ENCODE measurements at regions not wholly inside any gene's neighbourhood (a gene's known extent, or its start where the extent isn't known, plus 50 kb on each side); places are given as distances from the start of the nearest gene placed in this dataset.
"Not testable (repeated sequence)": the region's sequence is repeated elsewhere in the genome, so short reads cannot be mapped to it uniquely, and the experiment has no call there.

GRCh38 chr22:23446194-23446593 lies 133.9 kb downstream of the IGLL1 start:
- H3K36me3 ChIP-seq (ENCODE audit: control insufficient read depth, insufficient read depth, low read length); H3K27ac ChIP-seq (ENCODE audit: extremely low read depth, low read depth, low read length); H3K9me3 ChIP-seq (replicated peaks; ENCODE audit: control insufficient read depth, insufficient read depth, low read depth, low read length); H3K9me1 ChIP-seq (ENCODE audit: control insufficient read depth, insufficient read depth, low read length); in situ Hi-C loops (cut with MboI); H3K79me2 ChIP-seq (ENCODE audit: control insufficient read depth, insufficient read depth, low read length); H4K20me1 ChIP-seq (replicated peaks; ENCODE audit: control insufficient read depth, insufficient read depth, low read length); H3K9ac ChIP-seq (ENCODE audit: insufficient read depth in 1 of 2, low read depth in 2 of 2, low read length in 2 of 2); H3K27me3 ChIP-seq (ENCODE audit: control insufficient read depth in 2 of 2, insufficient read depth in 2 of 2, low read length in 2 of 2); H3K4me3 ChIP-seq; H2AFZ ChIP-seq (ENCODE audit: low read depth, low read length); POLR2A ChIA-PET; BruUV-seq (replicated peaks); H3K4me1 ChIP-seq (replicated peaks in 1 of 2; ENCODE audit: control insufficient read depth in 2 of 2, insufficient read depth in 2 of 2, low read length in 2 of 2); DNase-seq (ENCODE audit: extremely low read depth in 1 of 4, low spot score in 3 of 4); FAIRE-seq; H3K4me2 ChIP-seq (ENCODE audit: insufficient read depth, low read length); CTCF ChIA-PET (ENCODE audit: low intra/inter-chr PET ratio); intact Hi-C loops (cut with micrococcal nuclease); ATAC-seq: not testable (repeated sequence)
- peak in 1 of 2 experiments; percentile 44; a peak in 1 of 3 replicates for TF ChIP-seq CBX3 (IDR thresholded peaks at IDR 0.05; ENCODE audit: borderline replicate concordance in 1 of 2, low read length in 2 of 2)

- H3K27ac ChIP-seq (ENCODE audit: extremely low read depth, low read depth, low read length); CTCF ChIA-PET (ENCODE audit: low intra/inter-chr PET ratio); H3K27me3 ChIP-seq (ENCODE audit: control insufficient read depth in 2 of 2, insufficient read depth in 2 of 2, low read length in 2 of 2); H3K4me2 ChIP-seq (ENCODE audit: insufficient read depth, low read length); H3K4me3 ChIP-seq; H3K79me2 ChIP-seq (ENCODE audit: control insufficient read depth, insufficient read depth, low read length); H3K9me1 ChIP-seq (ENCODE audit: control insufficient read depth, insufficient read depth, low read length); H3K9me3 ChIP-seq (replicated peaks; ENCODE audit: control insufficient read depth, insufficient read depth, low read depth, low read length); ATAC-seq; H4K20me1 ChIP-seq (replicated peaks; ENCODE audit: control insufficient read depth, insufficient read depth, low read length); H2AFZ ChIP-seq (ENCODE audit: low read depth, low read length); intact Hi-C loops (cut with micrococcal nuclease); DNase-seq (ENCODE audit: extremely low read depth in 1 of 4, low spot score in 3 of 4); H3K4me1 ChIP-seq (replicated peaks in 1 of 2; ENCODE audit: control insufficient read depth in 2 of 2, insufficient read depth in 2 of 2, low read length in 2 of 2); H3K9ac ChIP-seq (ENCODE audit: insufficient read depth in 1 of 2, low read depth in 2 of 2, low read length in 2 of 2); POLR2A ChIA-PET; BruUV-seq (replicated peaks); FAIRE-seq; H3K36me3 ChIP-seq (ENCODE audit: control insufficient read depth, insufficient read depth, low read length); in situ Hi-C loops (cut with MboI); TF ChIP-seq PBX2 (CRISPR knock-in tag; IDR thresholded peaks at IDR 0.05; ENCODE audit: low read depth): not testable (repeated sequence)
- WGBS (ENCODE audit: insufficient coverage, low coverage, missing lambda C conversion rate): 0% methylated on average over 1 of the region's 2 CpGs
- TF ChIP-seq PKNOX1 (IDR thresholded peaks at IDR 0.05): peak; percentile 36; the same call in 1 of the 2 replicates
- TF ChIP-seq PBX2 (tag; conservative IDR thresholded peaks at IDR 0.05; ENCODE audit: low read depth): peak; percentile 84
- peak; percentile 85 for TF ChIP-seq MEIS2 (IDR thresholded peaks at IDR 0.05; ENCODE audit: partially characterized antibody)
Observed at GRCh38 chr22:23443905-23444304, 136.2 kb downstream of the IGLL1 start.

Measured in K562 (cell line).